Mesothelial cell of epicardium (in vitro differentiated cells): ENCODE measurements at regions not wholly inside any gene's neighbourhood (a gene's known extent, or its start where the extent isn't known, plus 50 kb on each side); places are given as distances from the start of the nearest gene placed in this dataset.
"Not testable (repeated sequence)": the region's sequence is repeated elsewhere in the genome, so short reads cannot be mapped to it uniquely, and the experiment has no call there.

Source experiments
- DNase-seq, 2 experiments: peaks; one replicate each; pipeline ENCODE4 v3.0.0; 2021; ENCODE audit warnings: low spot score in 2 of 2; ENCODE audit not compliant: unreplicated experiment in 2 of 2
- H3K27ac Mint-ChIP-seq: 2 replicates; pipeline ENCODE4 v1.8.0; 2021; ENCODE audit warnings: mixed read lengths
- H3K27me3 Mint-ChIP-seq: 2 replicates; pipeline ENCODE4 v1.8.0; 2021; ENCODE audit warnings: low read depth, mixed read lengths
- H3K36me3 Mint-ChIP-seq: 2 replicates; pipeline ENCODE4 v1.8.0; 2021; ENCODE audit warnings: mixed read lengths
- H3K4me1 Mint-ChIP-seq: 2 replicates; pipeline ENCODE4 v1.8.0; 2021; ENCODE audit warnings: mixed read lengths
- H3K4me3 Mint-ChIP-seq: 2 replicates; pipeline ENCODE4 v1.8.0; 2021; ENCODE audit warnings: mild to moderate bottlenecking, moderate library complexity, mixed read lengths
- H3K9me3 Mint-ChIP-seq: 2 replicates; pipeline ENCODE4 v1.8.0; 2021; ENCODE audit warnings: mixed read lengths
- CTCF ChIP-seq: fragments of 200-600 bp; sonication (generic); IDR thresholded peaks from one replicate; pipeline ENCODE4 v1.5.0; 2021; ENCODE audit warnings: antibody characterized with exemption; ENCODE audit not compliant: unreplicated experiment

GRCh38 chr4:137738375-137738990, 206.2 kb upstream of the PCDH18 start:
- DNase-seq = no peak
- H3K36me3 Mint-ChIP-seq = no peaks in the 10 kb centered on the region
- no peaks in the 10 kb centered on the region for H3K27me3 Mint-ChIP-seq
- peaks cover 17% of the 10 kb centered on the region for H3K4me1 Mint-ChIP-seq
- H3K9me3 Mint-ChIP-seq = peaks cover 4% of the 10 kb centered on the region
- no peak for TF ChIP-seq CTCF
- H3K27ac Mint-ChIP-seq = no peak overlapping the region
- no peak overlapping the region for H3K4me3 Mint-ChIP-seq

- Mint-ChIP-seq H3K27ac (no peak overlapping the region), H3K27me3 (no peaks in the 10 kb centered on the region), H3K36me3 (peaks cover 5% of the 10 kb centered on the region), H3K9me3 (peaks cover 24% of the 10 kb centered on the region), H3K4me3 (no peak overlapping the region), H3K4me1 (peaks cover 17% of the 10 kb centered on the region)
- no peak for DNase-seq
- no peak for TF ChIP-seq CTCF
Measured at GRCh38 chr4:137735561-137736104, 203.3 kb upstream of the PCDH18 start.

- H3K4me1 Mint-ChIP-seq, H3K36me3 Mint-ChIP-seq, H3K27me3 Mint-ChIP-seq, H3K4me3 Mint-ChIP-seq, H3K27ac Mint-ChIP-seq, DNase-seq: not testable (repeated sequence)
- H3K9me3 Mint-ChIP-seq = peaks cover 44% of the 10 kb centered on the region
Measured at GRCh38 chr4:137733174-137734141, 201.2 kb upstream of the PCDH18 start.

GRCh38 chr4:137722910-137723309, 190.6 kb upstream of the PCDH18 start:
- no peaks in the 10 kb centered on the region for H3K36me3 Mint-ChIP-seq
- H3K27ac Mint-ChIP-seq = peak overlapping the region; percentile 1
- H3K4me3 Mint-ChIP-seq = no peak overlapping the region
- H3K9me3 Mint-ChIP-seq = peaks cover 11% of the 10 kb centered on the region
- H3K4me1 Mint-ChIP-seq = peaks cover 13% of the 10 kb centered on the region
- TF ChIP-seq CTCF = no peak
- H3K27me3 Mint-ChIP-seq = no peaks in the 10 kb centered on the region
- no peak for DNase-seq

- no peak for TF ChIP-seq CTCF
- H3K27me3 Mint-ChIP-seq = no peaks in the 10 kb centered on the region
- no peaks in the 10 kb centered on the region for H3K36me3 Mint-ChIP-seq
- no peak overlapping the region for H3K4me3 Mint-ChIP-seq
- H3K4me1 Mint-ChIP-seq = no peaks in the 10 kb centered on the region
- no peak for DNase-seq
- no peaks in the 10 kb centered on the region for H3K9me3 Mint-ChIP-seq
- H3K27ac Mint-ChIP-seq = no peak overlapping the region
Measured at GRCh38 chr4:137711502-137711901, 179.2 kb upstream of the PCDH18 start.

- H3K36me3 Mint-ChIP-seq = no peaks in the 10 kb centered on the region
- no peak for TF ChIP-seq CTCF
- H3K4me3 Mint-ChIP-seq = no peak overlapping the region
- H3K4me1 Mint-ChIP-seq = peaks cover 16% of the 10 kb centered on the region
- no peaks in the 10 kb centered on the region for H3K9me3 Mint-ChIP-seq
- no peak for DNase-seq
- no peak overlapping the region for H3K27ac Mint-ChIP-seq
- no peaks in the 10 kb centered on the region for H3K27me3 Mint-ChIP-seq
Measured at GRCh38 chr4:137707626-137708025, 175.3 kb upstream of the PCDH18 start.
